NCI-H69 (cell line): ENCODE measurements at regions not wholly inside any gene's neighbourhood (a gene's known extent, or its start where the extent isn't known, plus 50 kb on each side); places are given as distances from the start of the nearest gene placed in this dataset.

Experiments
- DNase-seq: peaks from one replicate; lab custom pipeline; 2025; lab: John Stamatoyannopoulos, UW

DNA sequence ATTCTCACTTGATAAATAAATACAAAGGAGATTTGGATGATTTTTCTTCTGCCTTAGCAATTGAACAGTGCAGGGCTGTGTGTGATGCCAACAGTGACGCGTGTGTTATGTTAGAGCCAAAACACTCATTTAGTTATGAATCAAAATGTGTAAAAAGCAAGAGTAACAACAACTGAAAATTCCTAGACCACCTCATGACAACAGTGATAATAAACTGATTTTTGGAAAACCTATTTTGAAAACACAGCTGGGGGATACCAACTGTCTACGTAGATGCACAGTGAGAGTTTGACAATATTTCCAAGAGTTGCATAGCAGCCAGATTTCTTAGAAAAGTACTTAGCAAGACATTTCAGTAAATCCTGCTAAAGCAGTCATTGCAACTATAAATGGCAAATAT, 323.9 kb downstream of the GALR1 start:
- DNase-seq: no peak

DNA sequence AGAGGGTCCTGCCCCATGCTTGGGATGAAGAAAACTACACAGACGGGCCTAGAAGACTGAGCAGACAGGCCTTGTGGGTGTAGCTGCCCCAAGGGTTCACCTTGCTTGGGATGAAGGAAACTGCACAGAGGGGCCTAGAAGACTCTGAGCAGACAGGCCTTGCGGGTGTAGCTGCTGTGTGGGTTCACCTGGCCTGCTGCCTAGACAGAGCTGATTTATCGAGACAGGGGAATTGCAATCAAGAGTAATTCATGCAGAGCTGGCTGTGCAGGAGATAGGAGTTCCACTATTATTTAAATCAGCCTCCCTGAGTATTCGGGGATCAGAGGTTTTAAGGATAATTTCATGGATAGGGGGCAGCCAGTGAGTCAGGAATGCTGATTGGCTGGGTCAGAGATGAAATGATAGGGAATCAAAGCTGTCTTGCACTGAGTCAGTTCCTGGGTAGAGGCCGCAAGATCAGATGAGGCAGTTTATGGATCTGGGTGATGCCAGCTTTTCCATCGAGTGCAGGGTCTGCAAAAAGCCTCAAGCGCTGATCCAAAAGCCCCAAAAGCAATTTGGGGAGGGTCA, 341.4 kb downstream of the GALR1 start:
- no peak for DNase-seq

DNA sequence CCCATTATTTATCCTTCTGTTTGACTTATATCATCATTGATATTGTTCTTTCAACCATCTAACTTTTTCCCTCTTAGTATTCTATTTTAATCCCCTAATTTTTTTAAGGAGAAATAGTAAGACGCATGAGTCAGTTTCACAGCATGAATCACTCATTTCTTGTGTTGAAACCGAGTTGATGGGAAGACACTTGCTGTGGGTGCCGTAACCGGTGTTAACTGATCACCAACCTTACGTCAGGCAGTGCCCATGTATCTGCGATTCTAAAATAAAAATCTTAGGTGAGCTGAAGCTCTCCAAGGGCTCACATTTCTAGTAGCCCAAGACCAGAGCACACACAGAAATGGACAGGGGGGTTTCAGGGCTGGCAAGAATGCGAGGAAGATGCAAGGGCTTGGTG, 348.1 kb downstream of the GALR1 start:
- no peak for DNase-seq

DNA sequence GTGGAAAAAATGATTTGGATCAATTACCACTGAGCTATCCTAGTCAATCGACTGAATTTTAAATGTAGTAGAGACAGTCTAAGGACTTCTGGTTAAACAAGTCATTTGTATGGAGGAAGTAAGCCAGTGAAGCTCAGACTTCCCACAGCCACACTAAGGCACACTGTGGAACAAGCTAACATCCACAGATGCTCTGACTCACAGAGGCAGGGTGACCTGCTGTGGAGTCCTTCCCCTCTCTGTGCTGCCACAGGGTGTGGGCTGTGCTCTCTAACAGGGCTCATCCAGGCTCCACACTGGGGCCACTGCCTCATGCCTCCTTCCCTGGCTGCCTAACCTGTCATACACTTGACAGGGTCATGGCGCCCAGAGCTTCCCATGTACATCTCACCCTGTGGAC, 351.0 kb downstream of the GALR1 start:
- DNase-seq: no peak

DNA sequence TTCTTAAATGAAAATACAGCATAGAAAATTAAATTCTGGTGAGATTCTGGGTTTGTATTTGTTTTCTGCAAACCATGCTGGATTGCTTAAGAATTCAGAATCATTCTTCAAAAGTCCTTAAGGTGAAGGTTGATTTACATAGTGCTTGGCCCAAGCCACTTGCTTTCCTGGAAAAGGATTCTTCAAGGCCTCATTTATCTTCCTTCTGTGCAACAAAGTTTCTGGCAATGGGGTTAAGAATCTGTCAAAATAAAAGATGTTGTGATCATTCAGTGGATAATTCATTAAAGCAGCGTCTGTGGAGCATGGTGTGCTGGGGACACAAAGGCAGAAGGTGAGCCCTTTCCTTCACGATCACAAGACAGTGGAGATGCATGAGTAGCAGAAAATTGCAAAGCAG, 351.9 kb downstream of the GALR1 start:
- DNase-seq: no peak

DNA sequence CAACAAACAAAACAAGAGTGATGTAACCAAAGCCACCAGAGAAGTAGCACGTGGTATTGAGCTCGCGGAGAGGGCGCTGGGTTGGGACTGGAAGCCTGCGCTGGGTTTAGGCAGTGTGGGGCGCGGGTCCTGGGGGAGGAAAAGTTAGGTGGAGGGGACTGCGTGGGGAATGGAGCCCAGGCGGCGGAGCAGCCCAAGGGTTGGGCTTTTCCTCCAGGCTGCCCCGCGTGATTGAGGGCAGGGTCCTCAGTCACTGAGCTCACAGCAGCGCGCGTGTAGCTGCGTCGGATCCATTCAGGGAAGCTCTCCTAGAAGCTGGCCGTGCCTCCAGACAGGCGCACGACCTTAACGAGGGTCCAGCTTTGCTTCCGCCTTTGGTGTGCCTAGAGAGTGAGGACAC, 357.4 kb downstream of the GALR1 start:
- DNase-seq: no peak

DNA sequence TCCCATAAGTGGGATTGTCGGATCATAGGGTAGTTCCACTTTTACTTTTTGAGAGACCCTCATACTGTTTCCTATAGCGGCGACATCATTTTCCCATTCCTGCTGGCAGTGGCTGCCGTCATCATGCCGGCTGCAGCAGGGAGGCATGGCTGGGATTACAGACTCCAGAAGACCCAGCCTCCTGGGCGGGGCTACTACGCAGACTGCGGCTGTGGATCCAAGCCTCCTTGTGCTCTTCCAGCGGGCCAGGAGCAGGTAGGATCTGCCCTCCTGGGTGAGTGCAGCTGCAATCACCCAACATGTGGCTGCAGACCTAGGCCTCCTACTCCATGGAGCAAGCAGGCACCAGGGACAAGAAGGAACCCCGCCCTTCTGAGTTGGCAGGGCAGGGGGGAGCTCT, 359.2 kb downstream of the GALR1 start:
- peak; percentile 15 for DNase-seq

DNA sequence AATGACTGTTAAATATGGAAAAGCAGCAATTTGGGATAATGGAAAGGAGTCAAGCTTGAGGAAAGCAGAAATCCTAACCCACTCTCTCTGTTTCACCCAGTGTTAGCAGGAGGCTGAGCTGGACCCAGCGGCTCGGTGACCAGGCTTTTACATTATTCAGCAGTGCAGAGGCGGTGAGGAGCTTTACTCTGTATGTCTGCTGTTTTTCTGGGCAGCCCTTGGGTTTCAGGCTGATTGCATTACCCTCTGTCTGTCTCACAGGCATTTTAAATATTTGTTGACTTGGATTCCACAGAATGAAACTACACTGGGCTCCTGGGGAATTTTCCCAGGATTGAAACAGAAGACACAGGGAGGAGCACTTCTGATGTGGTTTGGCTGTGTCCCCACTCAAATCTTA, 368.0 kb downstream of the GALR1 start:
- no peak for DNase-seq

DNA sequence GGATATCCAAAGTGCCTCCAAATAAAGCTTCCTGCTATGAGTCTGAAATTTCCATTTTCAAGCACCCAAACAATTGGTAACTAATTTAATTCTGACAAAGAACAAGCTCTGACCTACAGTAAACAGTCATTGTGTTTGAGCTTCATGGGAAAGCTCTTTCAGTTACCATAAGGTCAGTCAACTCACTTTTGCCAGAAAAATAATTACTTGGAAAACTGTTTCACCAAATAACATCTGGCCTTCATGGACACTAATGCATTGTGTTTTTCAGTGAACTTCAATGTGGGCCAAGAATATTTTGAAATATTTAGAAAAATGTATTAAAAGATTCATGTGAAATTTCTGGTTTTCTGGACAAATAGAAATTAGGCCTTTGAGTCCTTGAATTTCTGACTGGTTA, 369.9 kb downstream of the GALR1 start:
- DNase-seq: no peak

DNA sequence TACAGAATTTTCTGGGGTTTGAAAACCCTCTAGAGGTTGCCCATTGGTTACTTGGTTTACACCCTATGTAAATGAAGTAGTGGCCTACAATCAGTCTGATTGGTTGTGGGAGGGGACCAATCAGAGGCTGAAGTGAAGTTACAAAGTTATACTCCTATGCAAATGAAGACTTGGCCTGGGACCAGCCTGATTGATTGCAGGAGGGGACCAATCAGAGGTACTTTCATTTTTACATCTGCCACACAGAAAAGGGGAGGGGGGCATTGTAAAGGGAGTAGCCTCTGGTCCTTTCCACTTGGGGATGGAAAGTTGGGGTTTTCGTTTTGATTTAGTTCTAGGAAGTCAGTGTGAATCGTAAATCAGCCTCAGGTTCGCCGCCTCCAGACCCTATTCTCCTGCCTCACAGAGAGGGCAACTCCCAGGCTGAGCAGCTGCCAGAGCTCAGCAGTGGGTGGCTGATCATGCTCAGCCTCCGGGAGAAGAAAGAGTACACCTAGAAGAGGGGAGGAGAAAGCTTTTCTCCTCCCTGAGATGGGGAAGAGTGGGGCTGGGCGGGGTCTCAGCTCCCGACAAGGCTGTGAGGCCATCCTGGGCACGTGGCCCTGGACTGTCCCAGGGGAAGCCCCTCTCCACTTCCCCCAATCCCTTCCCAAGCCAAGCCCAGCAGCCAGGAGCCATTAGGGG, 372.5 kb downstream of the GALR1 start:
- no peak for DNase-seq

DNA sequence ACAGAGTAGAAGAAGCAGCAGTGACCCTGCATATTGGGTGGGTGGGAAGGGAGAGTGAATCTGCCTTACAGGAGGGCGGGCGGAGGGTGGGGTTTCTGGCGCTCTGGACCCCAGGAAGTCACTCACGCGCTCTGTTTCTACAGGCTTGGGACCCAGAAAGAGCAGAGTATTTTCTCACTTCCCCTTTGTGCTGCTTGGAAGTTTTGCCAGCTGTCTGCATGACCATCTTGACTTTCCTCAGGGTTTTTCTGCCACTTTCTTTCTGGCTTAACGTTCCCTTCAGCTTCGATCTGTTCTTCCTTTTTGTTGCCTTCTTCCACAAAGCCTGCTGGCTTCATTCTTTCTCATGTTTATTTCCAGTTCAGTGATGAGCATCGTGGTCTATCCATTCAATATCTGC, 383.1 kb downstream of the GALR1 start:
- no peak for DNase-seq

DNA sequence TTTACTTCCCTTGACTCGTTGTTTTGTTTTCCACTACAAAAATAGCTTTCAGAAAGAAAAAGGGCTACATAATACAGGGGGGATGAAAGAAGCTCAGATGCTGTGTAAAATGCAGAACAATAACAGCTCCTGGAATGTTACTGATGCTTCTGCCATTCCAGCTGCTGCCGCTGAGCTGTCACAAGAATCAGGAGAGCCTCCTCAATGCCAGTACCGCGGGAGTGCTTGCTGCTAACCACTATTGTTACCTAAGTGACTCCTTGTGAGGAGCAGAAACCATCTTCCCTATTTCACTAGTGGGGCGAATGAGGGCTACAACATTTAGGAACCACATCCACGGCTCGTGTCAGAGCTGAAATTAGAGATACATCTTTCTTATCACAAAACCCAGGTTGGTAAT, 384.8 kb downstream of the GALR1 start:
- no peak for DNase-seq

DNA sequence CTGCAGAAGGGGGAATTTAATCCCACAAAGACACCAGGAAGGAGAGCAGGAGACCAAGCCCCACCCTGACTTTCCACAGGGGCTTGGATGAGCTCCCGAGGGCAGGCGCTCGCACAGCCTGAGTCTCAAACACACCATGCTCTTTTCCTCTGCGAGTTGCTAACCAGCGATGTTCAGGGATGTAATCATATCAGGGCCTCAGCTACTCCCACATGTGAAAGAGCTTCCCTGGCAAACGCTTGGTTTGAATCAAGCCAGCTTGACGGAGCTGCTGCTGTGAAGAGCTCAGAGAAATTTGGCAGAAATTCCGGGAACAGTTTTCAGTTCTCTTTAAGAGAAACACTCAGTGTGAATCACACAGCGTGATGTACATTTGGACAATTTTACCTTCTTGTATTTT, 385.8 kb downstream of the GALR1 start:
- DNase-seq: no peak

DNA sequence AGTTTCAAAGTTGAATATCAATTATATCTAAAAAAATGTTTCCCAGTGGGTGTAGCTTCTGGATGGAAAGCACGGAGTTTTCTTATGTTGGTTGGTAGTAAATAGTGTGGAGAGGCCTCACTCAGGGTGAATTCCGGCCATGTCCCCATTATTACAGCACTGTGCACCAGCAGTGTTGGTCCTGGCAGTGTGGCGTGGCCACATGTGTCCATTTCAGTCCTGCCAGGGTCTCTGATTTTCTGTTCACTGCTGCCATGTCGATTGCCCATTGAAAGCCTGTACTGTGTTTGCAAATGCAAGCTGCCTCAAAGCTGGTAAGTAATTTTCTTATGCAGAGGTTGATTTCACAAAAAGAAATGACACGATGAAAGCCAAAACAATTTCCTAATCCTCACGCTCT, 386.2 kb downstream of the GALR1 start:
- DNase-seq: no peak

DNA sequence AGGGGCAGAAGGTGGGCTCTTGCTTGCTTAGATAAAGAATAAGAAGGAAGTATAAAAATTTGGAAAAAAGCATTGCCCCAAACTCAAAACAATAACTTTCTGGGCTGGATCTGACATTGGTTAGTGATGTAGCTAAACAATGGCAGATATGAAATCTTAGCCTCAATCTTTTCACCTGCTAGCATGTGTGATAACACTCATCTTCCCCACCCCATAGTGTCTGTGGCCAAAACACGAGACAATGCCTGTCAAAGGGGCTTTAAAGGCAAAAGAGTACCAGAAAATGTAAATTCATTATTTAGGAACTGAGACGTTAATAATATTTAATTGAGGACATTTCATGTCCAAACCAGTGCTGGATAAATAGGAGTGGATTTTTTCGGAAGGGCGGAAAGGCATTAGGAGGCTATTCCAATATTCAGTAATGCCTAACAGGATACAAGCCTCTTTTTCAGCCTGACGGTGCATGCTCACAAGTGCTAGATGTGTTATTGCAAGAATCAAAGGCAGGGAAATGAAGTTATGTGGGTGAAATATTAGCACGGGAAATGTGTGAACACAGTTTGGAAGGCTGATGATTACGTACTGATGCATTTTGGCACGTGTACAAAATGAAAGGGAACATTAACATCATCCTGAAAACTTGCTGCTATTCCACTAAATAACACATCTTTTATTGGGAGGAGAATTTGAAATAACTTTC, 395.7 kb downstream of the GALR1 start:
- DNase-seq: no peak

DNA sequence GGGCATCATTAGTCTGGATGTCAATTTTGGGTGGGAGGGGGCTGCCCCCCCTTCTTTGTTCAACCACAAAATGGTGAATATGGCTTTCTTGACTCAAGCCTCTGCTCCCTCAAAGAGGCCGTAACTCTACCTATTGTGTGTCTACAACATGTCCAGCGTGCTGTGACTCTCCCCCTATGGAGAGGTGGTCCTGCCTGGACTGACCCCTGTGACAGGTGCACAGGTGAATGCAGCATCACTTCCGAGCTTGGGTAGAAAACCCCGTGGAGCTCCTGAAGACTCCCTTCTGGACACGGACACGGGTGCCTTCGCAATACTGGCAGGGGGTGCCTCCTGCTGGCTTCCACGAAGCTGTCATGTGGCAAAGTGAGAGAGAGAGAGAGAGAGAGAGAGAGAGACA, 397.8 kb downstream of the GALR1 start:
- DNase-seq: no peak

DNA sequence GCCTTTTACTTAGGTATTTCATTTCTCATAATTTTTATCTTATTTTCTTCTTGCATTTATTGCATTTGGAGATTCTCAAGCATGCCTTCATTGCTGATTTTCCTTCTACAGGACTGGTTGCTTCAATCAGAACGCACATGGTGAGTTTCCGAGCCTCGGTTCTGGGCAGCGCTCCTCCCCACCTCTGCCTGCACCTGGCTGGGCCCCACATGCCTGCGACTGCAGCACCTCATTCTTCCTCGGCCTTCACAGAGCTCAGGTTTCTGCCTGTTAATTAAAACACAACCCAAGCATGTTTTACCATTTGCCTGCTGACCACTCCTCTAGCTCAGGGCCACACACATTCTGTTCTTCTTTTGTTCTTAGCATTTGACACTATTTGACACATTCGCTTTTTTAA, 398.8 kb downstream of the GALR1 start:
- DNase-seq: no peak

DNA sequence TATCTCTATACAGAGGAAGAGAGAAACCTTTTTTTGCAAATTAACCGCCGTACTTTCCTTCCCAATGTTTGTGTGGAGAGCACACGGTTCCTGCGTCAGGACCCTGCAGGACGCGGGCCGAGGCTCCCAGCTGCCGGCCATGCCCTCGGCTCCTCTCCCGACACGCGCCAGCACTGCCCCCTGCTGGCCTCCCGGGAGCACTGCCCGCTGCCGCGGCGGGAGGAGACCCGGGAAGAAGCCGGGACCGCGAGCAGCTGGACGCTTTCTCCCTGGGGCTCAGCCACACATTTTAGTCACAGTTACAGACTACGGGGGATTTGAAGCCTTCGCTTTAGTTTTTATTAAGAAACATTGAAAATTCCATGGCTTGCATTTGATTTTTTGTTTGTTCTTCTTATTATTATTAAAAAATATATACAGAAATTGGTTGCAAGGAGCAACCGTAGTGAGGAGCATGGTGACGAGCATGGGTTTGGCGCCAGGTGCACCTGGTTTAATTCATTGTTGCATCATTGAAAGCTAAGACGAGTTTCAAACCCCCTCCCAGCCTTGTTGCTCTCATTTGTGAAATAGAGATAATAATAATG, 401.2 kb downstream of the GALR1 start:
- DNase-seq: peak; percentile 71

DNA sequence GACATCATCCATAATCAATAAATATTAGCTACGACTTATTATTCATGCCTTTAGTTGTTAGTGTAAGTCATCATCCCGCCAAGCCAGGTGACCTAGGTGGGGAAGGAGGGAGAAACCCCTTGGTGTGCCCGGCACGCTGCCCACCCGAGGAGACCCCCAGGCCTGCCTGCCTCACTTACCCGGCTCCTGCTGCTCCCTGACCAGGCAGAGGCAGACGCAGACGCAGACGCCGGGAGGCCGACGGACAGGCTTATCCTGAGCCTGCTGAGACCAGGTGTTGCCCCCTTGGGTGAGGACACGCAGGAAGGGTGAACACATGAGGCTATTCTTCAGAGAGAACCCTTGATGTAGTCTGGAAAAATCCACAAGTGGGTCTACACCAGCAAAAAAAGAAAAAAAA, 401.8 kb downstream of the GALR1 start:
- no peak for DNase-seq

DNA sequence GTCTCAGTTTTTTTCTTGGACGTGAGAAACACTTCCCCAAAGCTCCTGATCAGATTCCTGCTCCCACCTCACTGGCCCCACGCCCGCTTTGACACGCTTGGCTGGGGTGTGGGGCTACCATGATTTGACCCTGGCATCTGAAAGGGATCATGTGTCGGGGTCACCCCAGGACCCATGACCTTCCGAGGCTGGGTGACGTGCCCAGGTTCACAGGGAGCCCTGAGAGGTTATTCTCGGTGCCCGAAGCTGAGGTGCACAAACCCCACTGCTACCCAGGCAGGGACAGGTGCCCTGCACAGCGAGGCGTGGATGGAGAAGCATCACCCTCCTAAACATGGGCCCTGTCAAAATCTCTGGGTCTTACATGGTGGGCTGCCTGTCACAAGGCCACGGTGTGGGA, 404.1 kb downstream of the GALR1 start:
- no peak for DNase-seq

DNA sequence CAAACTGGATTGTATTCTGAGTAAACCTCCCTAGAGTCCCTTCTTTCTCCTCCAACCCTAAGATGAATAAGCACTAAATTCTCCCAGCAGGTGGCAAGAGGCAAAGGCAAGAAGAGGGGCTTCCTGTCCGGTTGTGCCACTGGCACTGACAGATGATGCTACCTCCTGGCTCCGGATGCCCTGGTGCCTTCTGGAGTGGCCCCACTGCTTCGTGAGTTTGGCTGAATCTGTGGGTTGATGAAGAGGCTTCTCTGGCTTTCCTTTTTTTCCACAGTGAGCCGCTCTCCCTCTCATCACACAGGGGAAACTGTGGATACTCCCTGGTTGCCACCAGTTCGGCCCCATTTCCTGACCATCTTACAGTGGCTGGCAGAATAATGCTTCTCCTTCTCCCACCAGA, 404.7 kb downstream of the GALR1 start:
- DNase-seq: no peak

DNA sequence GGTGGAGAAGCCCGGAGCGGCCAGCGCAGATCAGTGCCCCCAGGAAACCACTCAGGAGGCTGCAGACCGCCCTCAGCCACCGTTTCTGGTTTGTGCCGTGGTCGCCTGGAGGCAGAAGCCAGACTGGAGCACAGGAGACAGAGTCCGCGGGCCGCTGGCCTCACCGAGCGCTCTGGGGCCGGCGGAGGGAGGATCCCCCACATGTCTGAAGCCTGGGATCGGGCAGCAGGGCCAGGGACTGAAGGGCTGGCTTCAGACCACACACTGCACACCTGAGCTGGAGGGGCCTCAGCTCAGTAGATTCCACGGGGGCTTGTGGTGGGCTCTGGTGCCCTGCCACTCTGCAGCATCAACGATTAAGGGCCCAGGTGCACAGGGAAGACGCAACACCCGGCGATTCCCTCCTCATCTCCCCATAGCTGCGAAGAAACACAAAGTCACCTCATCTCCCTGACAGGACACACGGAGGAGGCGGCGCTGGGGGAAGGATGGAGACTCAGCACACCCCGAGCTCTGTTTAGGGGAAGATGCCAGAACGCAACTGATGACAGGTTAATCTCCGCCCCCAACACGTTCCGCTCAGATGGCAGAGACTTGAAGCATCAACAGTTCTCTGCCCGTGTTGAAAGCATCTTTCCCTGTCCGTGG, 408.1 kb downstream of the GALR1 start:
- DNase-seq: no peak

DNA sequence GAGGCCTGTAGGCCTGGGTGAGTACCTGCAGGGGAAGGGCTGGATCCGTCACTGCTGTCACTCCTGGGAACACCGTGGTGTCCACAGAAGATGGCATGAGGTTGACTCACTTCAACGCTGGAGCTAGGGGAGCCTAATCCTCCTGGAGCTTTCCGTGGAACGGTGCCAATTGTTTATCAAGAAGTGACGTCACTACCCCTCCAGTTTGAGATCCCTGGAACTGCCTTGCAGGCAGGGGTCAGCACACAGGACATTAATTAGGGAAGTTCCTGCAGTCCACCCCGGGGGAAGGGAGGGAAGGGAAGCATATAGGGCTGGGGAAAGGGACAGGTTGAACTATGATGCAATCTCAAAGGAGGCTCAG, 408.6 kb downstream of the GALR1 start:
- DNase-seq: peak; percentile 16
